ENCODE measurements at regions not wholly inside any gene's neighbourhood (a gene's known extent, or its start where the extent isn't known, plus 50 kb on each side); places are given as distances from the start of the nearest gene placed in this dataset.

- DNase-seq (ENCODE audit: low read depth in 2 of 2), result no peak
Measured at GRCh38 chrX:20477219-20477618, 210.5 kb upstream of the RPS6KA3 start.

- DNase-seq (ENCODE audit: low read depth in 2 of 2), result no peak
Measured at GRCh38 chrX:20472620-20473258, 206.0 kb upstream of the RPS6KA3 start.

- DNase-seq (ENCODE audit: low read depth in 2 of 2), result no peak
Measured at GRCh38 chrX:20472148-20472547, 205.4 kb upstream of the RPS6KA3 start.

GRCh38 chrX:20471483-20471882 lies 204.8 kb upstream of the RPS6KA3 start:
- no peak for DNase-seq (ENCODE audit: low read depth in 2 of 2)

GRCh38 chrX:20463296-20464075 lies 196.8 kb upstream of the RPS6KA3 start:
- DNase-seq (ENCODE audit: low read depth in 2 of 2), result no peak

- no peak for DNase-seq (ENCODE audit: low read depth in 2 of 2)
Measured at GRCh38 chrX:20461576-20461975, 194.9 kb upstream of the RPS6KA3 start.

- DNase-seq (ENCODE audit: low read depth in 2 of 2), result no peak
Measured at GRCh38 chrX:20461002-20461401, 194.3 kb upstream of the RPS6KA3 start.

GRCh38 chrX:20459410-20460350 lies 193.0 kb upstream of the RPS6KA3 start:
- DNase-seq (ENCODE audit: low read depth in 2 of 2), result no peak

- DNase-seq (ENCODE audit: low read depth in 2 of 2), result no peak
Measured at GRCh38 chrX:20456971-20457370, 190.3 kb upstream of the RPS6KA3 start.

GRCh38 chrX:20455001-20455400 lies 188.3 kb upstream of the RPS6KA3 start:
- no peak for DNase-seq (ENCODE audit: low read depth in 2 of 2)

GRCh38 chrX:20454117-20454516 lies 187.4 kb upstream of the RPS6KA3 start:
- no peak for DNase-seq (ENCODE audit: low read depth in 2 of 2)

- DNase-seq (ENCODE audit: low read depth in 2 of 2), result no peak
Measured at GRCh38 chrX:20452487-20452886, 185.8 kb upstream of the RPS6KA3 start.

GRCh38 chrX:20451929-20452328 lies 185.2 kb upstream of the RPS6KA3 start:
- DNase-seq (ENCODE audit: low read depth in 2 of 2), result no peak

GRCh38 chrX:20445109-20445508 lies 178.4 kb upstream of the RPS6KA3 start:
- DNase-seq (ENCODE audit: low read depth in 2 of 2), result no peak

GRCh38 chrX:20442597-20442996 lies 175.9 kb upstream of the RPS6KA3 start:
- peak; percentile 75 to 76 for DNase-seq (ENCODE audit: low read depth in 2 of 2)

GRCh38 chrX:20441123-20441522 lies 174.4 kb upstream of the RPS6KA3 start:
- no peak for DNase-seq (ENCODE audit: low read depth in 2 of 2)

- no peak for DNase-seq (ENCODE audit: low read depth in 2 of 2)
Measured at GRCh38 chrX:20438871-20439526, 172.3 kb upstream of the RPS6KA3 start.

GRCh38 chrX:20437683-20438082 lies 171.0 kb upstream of the RPS6KA3 start:
- no peak for DNase-seq (ENCODE audit: low read depth in 2 of 2)

GRCh38 chrX:20435913-20436312 lies 169.2 kb upstream of the RPS6KA3 start:
- DNase-seq (ENCODE audit: low read depth in 2 of 2), result no peak

- DNase-seq (ENCODE audit: low read depth in 2 of 2), result no peak
Measured at GRCh38 chrX:20434986-20435385, 168.3 kb upstream of the RPS6KA3 start.

- no peak for DNase-seq (ENCODE audit: low read depth in 2 of 2)
Measured at GRCh38 chrX:20433388-20433775, 166.7 kb upstream of the RPS6KA3 start.

Data from activated CD4-positive, alpha-beta T cell treated with anti-CD3 and anti-CD28 coated beads for 24 hours (primary cell).